Adipocyte (in vitro differentiated cells): ENCODE measurements at regions not wholly inside any gene's neighbourhood (a gene's known extent, or its start where the extent isn't known, plus 50 kb on each side); places are given as distances from the start of the nearest gene placed in this dataset.

Experiments
- DNase-seq: peaks from one replicate; pipeline ENCODE4 v3.0.0-alpha.2; 2015; ENCODE audit warnings: low read depth
- H3K27me3 ChIP-seq: replicated peaks from 2 replicates; pipeline ENCODE4 v1.7.0; 2013; ENCODE audit warnings: mild to moderate bottlenecking, low read length, moderate library complexity; ENCODE audit not compliant: control insufficient read depth, insufficient read depth
- H3K36me3 ChIP-seq: 2 replicates; pipeline ENCODE4 v1.7.0; 2013; ENCODE audit warnings: low read length, mild to moderate bottlenecking, moderate library complexity; ENCODE audit not compliant: control insufficient read depth, insufficient read depth, severe bottlenecking
- H3K4me1 ChIP-seq: 2 replicates; pipeline ENCODE4 v1.7.0; 2013; ENCODE audit warnings: mild to moderate bottlenecking, low read length, moderate library complexity; ENCODE audit not compliant: control insufficient read depth, insufficient read depth
- H3K4me3 ChIP-seq: 2 replicates; pipeline ENCODE4 v1.7.0; 2013; ENCODE audit warnings: mild to moderate bottlenecking, low read length, moderate library complexity
- H3K9ac ChIP-seq: 2 replicates; pipeline ENCODE4 v1.7.0; 2013; ENCODE audit warnings: mild to moderate bottlenecking, low read length, moderate library complexity
- H3K9me3 ChIP-seq: 2 replicates; pipeline ENCODE4 v1.7.0; 2013; ENCODE audit warnings: mild to moderate bottlenecking, low read length, moderate library complexity; ENCODE audit not compliant: control insufficient read depth

- no peak for DNase-seq
These were observed 50.0 kb upstream of the NRSN1 start for GRCh38 chr6:24076011-24076410.

More at GRCh38 chr6:24076011-24076410, 50.0 kb upstream of the NRSN1 start:
- Histone ChIP-seq H3K9ac (no peak overlapping the region), H3K27me3 (no peaks in the 10 kb centered on the region), H3K4me3 (no peak overlapping the region), H3K36me3 (no peaks in the 10 kb centered on the region), H3K9me3 (no peaks in the 10 kb centered on the region), H3K4me1 (no peaks in the 10 kb centered on the region)
